ENCODE measurements at regions not wholly inside any gene's neighbourhood (a gene's known extent, or its start where the extent isn't known, plus 50 kb on each side); places are given as distances from the start of the nearest gene placed in this dataset.

DNA sequence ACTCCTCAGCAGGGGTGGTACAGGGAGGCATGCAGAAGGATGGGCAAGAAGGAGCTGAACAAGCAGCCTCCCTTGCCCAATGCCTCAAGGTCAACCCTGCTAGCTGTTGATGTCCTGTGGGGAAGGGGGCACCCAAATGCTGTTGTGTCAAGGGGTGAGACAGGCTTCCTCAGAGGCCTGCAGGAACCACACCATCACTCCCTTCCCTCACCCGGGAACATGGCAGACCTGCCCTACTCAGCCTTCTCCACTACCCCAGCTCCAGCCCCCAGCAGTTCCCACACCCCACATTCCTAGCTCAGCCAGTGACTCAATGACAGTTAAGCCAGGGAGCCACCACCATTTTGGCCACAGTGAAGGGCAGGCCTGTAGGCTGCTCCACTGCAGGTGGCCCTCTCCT, 53.9 kb upstream of the RMP24 start:
- no peak for ATAC-seq
- no peak for DNase-seq (ENCODE audit: low read depth in 1 of 2, low spot score in 1 of 2)
- POLR2A ChIA-PET: no interaction called here
- TF ChIP-seq FOSB (CRISPR knock-in tag; IDR thresholded peaks at IDR 0.05) (no peak), SREBF2 (IDR thresholded peaks at IDR 0.05) (no peak), FOSL2 (IDR thresholded peaks at IDR 0.05) (no peak), FOSL2 (CRISPR knock-in tag; IDR thresholded peaks at IDR 0.05) (no peak), POLR2A (IDR thresholded peaks at IDR 0.05; ENCODE audit: low read length) (no peak)
- TF ChIP-seq, protein P1, sequence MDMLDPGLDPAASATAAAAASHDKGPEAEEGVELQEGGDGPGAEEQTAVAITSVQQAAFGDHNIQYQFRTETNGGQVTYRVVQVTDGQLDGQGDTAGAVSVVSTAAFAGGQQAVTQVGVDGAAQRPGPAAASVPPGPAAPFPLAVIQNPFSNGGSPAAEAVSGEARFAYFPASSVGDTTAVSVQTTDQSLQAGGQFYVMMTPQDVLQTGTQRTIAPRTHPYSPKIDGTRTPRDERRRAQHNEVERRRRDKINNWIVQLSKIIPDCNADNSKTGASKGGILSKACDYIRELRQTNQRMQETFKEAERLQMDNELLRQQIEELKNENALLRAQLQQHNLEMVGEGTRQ (IDR thresholded peaks at IDR 0.05): no peak
- TF ChIP-seq, protein P2, sequence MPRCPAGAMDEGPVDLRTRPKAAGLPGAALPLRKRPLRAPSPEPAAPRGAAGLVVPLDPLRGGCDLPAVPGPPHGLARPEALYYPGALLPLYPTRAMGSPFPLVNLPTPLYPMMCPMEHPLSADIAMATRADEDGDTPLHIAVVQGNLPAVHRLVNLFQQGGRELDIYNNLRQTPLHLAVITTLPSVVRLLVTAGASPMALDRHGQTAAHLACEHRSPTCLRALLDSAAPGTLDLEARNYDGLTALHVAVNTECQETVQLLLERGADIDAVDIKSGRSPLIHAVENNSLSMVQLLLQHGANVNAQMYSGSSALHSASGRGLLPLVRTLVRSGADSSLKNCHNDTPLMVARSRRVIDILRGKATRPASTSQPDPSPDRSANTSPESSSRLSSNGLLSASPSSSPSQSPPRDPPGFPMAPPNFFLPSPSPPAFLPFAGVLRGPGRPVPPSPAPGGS (IDR thresholded peaks at IDR 0.05): no peak
- CTCF ChIA-PET: interaction anchor here (1.6 kb wide), 1 partner anchor 31 kb away, joined by 3 read pairs; no protein-coding TSS in a partner anchor
- no peak overlapping the region for H3K27ac ChIP-seq
- no peak for FAIRE-seq
- no peak overlapping the region for H3K4me2 ChIP-seq
- no peaks in the 10 kb centered on the region for H3K4me1 ChIP-seq
- WGBS (ENCODE audit: missing lambda C conversion rate): 78% methylated on average over 1 of the region's 1 CpG
- no peak overlapping the region for H3K4me3 ChIP-seq
- H3K9me3 ChIP-seq: no peaks in the 10 kb centered on the region

DNA sequence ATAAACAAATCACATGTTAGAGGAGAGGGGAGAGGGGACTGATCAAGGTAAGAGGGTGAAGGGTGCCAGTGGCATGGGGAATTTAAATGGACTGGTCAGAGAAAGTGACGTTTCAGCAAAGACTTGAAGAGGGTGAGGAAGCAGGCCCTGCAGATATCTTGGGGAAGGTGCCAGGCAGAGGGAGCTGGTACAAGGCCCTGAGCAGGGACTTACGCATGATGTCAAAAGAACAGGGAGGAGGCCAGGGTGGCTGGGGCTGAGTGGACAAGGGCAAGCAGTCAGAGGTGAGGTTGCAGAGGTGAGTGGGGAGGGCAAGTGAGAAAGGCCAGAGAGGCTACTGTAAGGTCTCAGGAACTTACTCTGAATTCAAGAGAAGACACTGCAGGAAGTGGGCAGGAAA, 53.3 kb upstream of the RMP24 start:
- ATAC-seq (no peak), FAIRE-seq (no peak), DNase-seq (ENCODE audit: low read depth in 1 of 2, low spot score in 1 of 2) (no peak)
- TF ChIP-seq GATA3 (IDR thresholded peaks at IDR 0.05; ENCODE audit: borderline replicate concordance): no peak
- no peak for TF ChIP-seq HOXA7 (CRISPR knock-in tag; IDR thresholded peaks at IDR 0.05)
- TF ChIP-seq CBX2 (IDR thresholded peaks at IDR 0.05; ENCODE audit: borderline replicate concordance, low read depth): no peak
- TF ChIP-seq MAZ (IDR thresholded peaks at IDR 0.05; ENCODE audit: borderline replicate concordance, low read depth, low read length): no peak
- no peak for TF ChIP-seq FOSB (CRISPR knock-in tag; IDR thresholded peaks at IDR 0.05)
- TF ChIP-seq POLR2AphosphoS2 (conservative IDR thresholded peaks at IDR 0.05; ENCODE audit: low read length): no peak
- TF ChIP-seq POLR2A (IDR thresholded peaks at IDR 0.05; ENCODE audit: low read length): no peak
- TF ChIP-seq, protein P3, sequence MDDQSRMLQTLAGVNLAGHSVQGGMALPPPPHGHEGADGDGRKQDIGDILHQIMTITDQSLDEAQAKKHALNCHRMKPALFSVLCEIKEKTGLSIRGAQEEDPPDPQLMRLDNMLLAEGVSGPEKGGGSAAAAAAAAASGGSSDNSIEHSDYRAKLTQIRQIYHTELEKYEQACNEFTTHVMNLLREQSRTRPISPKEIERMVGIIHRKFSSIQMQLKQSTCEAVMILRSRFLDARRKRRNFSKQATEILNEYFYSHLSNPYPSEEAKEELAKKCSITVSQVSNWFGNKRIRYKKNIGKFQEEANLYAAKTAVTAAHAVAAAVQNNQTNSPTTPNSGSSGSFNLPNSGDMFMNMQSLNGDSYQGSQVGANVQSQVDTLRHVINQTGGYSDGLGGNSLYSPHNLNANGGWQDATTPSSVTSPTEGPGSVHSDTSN (IDR thresholded peaks at IDR 0.05): no peak
- no peak for TF ChIP-seq TFCP2L1 (CRISPR knock-in tag; IDR thresholded peaks at IDR 0.05)
- no peak for TF ChIP-seq HOXB13 (CRISPR knock-in tag; IDR thresholded peaks at IDR 0.05; ENCODE audit: low read depth)
- TF ChIP-seq RNF2 (IDR thresholded peaks at IDR 0.05; ENCODE audit: borderline replicate concordance, low read depth): no peak
- TF ChIP-seq EP300 (IDR thresholded peaks at IDR 0.05): no peak
- no peak for TF ChIP-seq NR3C1 (IDR thresholded peaks at IDR 0.05)
- TF ChIP-seq FOSL2 (IDR thresholded peaks at IDR 0.05): no peak
- no peak for TF ChIP-seq FOSL2 (CRISPR knock-in tag; IDR thresholded peaks at IDR 0.05)
- no peak for TF ChIP-seq TP53 (CRISPR knock-in tag; IDR thresholded peaks at IDR 0.05)
- no peak for TF ChIP-seq ZSCAN20 (CRISPR knock-in tag; IDR thresholded peaks at IDR 0.05)
- no peak for TF ChIP-seq JUN (IDR thresholded peaks at IDR 0.05)
- TF ChIP-seq ATOH8 (CRISPR knock-in tag; IDR thresholded peaks at IDR 0.05; ENCODE audit: low read depth): no peak
- TF ChIP-seq, protein P4, sequence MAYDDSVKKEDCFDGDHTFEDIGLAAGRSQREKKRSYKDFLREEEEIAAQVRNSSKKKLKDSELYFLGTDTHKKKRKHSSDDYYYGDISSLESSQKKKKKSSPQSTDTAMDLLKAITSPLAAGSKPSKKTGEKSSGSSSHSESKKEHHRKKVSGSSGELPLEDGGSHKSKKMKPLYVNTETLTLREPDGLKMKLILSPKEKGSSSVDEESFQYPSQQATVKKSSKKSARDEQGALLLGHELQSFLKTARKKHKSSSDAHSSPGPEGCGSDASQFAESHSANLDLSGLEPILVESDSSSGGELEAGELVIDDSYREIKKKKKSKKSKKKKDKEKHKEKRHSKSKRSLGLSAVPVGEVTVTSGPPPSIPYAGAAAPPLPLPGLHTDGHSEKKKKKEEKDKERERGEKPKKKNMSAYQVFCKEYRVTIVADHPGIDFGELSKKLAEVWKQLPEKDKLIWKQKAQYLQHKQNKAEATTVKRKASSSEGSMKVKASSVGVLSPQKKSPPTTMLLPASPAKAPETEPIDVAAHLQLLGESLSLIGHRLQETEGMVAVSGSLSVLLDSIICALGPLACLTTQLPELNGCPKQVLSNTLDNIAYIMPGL (CRISPR knock-in tag; IDR thresholded peaks at IDR 0.05; ENCODE audit: borderline replicate concordance): no peak
- POLR2A ChIA-PET: no interaction called here
- H3K27ac ChIP-seq: no peak overlapping the region
- no peak overlapping the region for H3K4me3 ChIP-seq
- H3K4me1 ChIP-seq: no peaks in the 10 kb centered on the region
- no peaks in the 10 kb centered on the region for H3K9me3 ChIP-seq
- CTCF ChIA-PET: no interaction called here
- no peak overlapping the region for H3K4me2 ChIP-seq
- 52% methylated on average over 2 of the region's 2 CpGs for WGBS (ENCODE audit: missing lambda C conversion rate)
